Bronchial epithelial cell (primary cell): ENCODE measurements at regions not wholly inside any gene's neighbourhood (a gene's known extent, or its start where the extent isn't known, plus 50 kb on each side); places are given as distances from the start of the nearest gene placed in this dataset.
"Not testable (repeated sequence)": the region's sequence is repeated elsewhere in the genome, so short reads cannot be mapped to it uniquely, and the experiment has no call there.

Experiments
- DNase-seq: peaks from one replicate; pipeline ENCODE4 v3.0.0-alpha.2; 2010; ENCODE audit warnings: low read depth
- FAIRE-seq: peaks from 2 replicates; lab custom pipeline; 2011; peaks lifted over from hg19 to GRCh38; lab: Jason Lieb, UNC
- H3K27me3 ChIP-seq: 2 replicates; pipeline ENCODE4 v1.5.1; 2011; ENCODE audit warnings: low read length; ENCODE audit not compliant: control insufficient read depth, insufficient read depth
- H3K36me3 ChIP-seq: 2 replicates; pipeline ENCODE4 v1.5.1; 2011; ENCODE audit warnings: low read length; ENCODE audit not compliant: control insufficient read depth, insufficient read depth
- H3K4me3 ChIP-seq: 2 replicates; pipeline ENCODE4 v1.5.1; 2011; ENCODE audit warnings: mild to moderate bottlenecking, low read depth, low read length, control low read depth
- TF ChIP-seq, protein P1 (sequence below): IDR thresholded peaks from 2 replicates; pipeline ENCODE4 v1.5.1; 2011; ENCODE audit warnings: mild to moderate bottlenecking, moderate library complexity, low read length, control low read depth, inconsistent platforms; ENCODE audit not compliant: insufficient read depth, severe bottlenecking

DNA sequence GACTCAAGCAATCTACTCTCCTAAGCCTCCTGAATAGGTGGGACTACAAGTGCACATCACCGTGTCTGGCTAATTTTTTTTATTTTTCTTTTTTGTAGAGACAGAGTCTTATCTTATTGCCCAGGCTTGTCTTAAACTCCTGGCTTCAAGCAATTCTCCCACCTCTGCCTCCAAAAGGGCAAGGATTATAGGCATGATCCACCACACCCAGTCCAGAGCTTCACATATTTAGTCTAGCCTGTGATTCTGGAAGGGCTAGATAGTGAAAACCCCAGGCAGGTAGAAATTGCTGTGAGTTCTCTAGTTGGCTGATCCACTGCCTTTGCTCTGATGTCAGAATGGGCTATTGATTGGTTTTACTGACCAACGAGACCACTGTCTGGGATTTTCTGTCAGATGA lies 854.6 kb upstream of the MIR17HG start:
- DNase-seq (no peak), FAIRE-seq (no peak)
- Histone ChIP-seq H3K27me3 (no peaks in the 10 kb centered on the region), H3K4me3 (no peak overlapping the region), H3K36me3 (no peaks in the 10 kb centered on the region)
- TF ChIP-seq, protein P1, sequence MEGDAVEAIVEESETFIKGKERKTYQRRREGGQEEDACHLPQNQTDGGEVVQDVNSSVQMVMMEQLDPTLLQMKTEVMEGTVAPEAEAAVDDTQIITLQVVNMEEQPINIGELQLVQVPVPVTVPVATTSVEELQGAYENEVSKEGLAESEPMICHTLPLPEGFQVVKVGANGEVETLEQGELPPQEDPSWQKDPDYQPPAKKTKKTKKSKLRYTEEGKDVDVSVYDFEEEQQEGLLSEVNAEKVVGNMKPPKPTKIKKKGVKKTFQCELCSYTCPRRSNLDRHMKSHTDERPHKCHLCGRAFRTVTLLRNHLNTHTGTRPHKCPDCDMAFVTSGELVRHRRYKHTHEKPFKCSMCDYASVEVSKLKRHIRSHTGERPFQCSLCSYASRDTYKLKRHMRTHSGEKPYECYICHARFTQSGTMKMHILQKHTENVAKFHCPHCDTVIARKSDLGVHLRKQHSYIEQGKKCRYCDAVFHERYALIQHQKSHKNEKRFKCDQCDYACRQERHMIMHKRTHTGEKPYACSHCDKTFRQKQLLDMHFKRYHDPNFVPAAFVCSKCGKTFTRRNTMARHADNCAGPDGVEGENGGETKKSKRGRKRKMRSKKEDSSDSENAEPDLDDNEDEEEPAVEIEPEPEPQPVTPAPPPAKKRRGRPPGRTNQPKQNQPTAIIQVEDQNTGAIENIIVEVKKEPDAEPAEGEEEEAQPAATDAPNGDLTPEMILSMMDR, result no peak

DNA sequence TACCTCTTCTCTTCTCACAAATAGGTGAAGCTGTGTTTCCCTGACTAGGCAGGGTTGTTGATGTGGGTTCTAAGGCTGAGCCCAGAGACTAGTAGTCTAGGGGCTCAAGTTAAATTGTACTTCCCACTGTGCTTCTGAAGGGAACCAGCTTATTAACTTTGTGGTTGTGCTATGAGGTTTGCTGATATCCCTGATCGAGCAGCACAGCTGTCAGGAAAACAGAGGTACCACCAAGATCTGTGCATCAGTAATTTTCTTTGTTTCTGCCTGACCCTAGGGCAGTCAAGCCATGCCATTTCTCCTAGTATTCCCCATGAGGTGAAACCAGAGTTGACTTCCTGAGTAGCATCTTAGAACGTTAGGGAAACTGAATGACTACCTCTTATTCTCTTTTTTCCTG lies 853.8 kb upstream of the MIR17HG start:
- FAIRE-seq (peak; percentile 92), DNase-seq (no peak)
- TF ChIP-seq, protein P1, result no peak
- Histone ChIP-seq H3K4me3 (no peak overlapping the region), H3K27me3 (no peaks in the 10 kb centered on the region), H3K36me3 (no peaks in the 10 kb centered on the region)

DNA sequence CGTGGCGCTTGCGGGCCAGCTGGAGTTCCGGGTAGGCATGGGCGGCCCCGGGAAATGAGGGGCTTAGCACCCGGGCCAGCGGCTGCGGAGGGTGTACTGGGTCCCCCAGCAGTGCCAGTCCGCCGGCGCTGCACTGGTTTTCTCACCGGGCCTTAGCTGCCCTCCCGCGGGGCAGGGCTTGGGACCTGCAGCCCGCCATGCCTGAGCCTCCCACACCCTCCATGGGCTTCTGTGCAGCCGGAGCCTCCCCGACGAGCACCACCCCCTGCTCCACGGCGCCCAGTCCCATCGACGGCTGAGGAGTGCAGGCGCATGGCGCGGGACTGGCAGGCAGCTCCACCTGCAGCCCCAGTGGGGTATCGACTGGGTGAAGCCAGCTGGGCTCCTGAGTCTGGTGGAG lies 852.6 kb upstream of the MIR17HG start:
- not testable (repeated sequence) for H3K36me3 ChIP-seq, H3K4me3 ChIP-seq, DNase-seq, FAIRE-seq, H3K27me3 ChIP-seq

DNA sequence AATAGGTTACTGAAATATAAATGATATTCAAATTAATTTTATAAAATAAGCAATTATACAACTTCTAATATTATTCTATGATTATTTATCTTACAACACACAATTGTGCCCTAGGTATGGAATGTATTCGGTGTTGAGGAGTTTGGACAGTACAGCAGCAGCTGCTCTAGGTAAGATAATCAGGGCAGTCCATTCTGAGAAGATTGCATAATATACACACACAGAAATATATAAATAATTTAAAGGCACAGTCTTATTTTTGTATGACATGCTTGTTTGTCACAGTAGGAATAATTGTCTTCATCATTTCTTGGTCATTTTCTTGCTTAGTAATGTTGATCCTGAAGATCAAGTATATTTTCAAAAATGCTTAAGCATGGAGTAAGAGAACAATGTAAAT lies 849.4 kb upstream of the MIR17HG start:
- TF ChIP-seq, protein P1, result no peak
- no peaks in the 10 kb centered on the region for H3K36me3 ChIP-seq
- FAIRE-seq (no peak), DNase-seq (peak; percentile 5)
- no peak overlapping the region for H3K4me3 ChIP-seq
- H3K27me3 ChIP-seq, result no peaks in the 10 kb centered on the region

DNA sequence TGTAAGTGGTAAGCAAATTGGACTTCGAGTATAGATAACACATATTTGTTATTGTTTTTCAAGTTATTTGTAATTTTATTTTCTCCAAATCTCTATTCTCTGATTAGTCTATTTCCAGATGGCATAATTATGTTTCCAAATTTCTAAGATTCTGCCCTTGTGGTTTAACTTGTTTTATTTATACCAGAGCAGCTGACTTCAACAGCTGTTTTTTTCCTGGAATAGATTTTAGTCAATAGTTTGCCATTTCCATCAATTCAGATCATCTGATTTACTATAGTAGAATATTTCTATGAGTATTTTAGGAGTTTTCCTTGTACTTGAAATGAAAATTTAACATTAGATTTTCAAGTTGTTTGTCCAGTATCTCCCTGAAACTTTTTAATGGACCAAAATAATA lies 848.7 kb upstream of the MIR17HG start:
- no peak for FAIRE-seq
- no peaks in the 10 kb centered on the region for H3K36me3 ChIP-seq
- H3K27me3 ChIP-seq, result no peaks in the 10 kb centered on the region
- no peak overlapping the region for H3K4me3 ChIP-seq
- TF ChIP-seq, protein P1, result no peak
- no peak for DNase-seq

DNA sequence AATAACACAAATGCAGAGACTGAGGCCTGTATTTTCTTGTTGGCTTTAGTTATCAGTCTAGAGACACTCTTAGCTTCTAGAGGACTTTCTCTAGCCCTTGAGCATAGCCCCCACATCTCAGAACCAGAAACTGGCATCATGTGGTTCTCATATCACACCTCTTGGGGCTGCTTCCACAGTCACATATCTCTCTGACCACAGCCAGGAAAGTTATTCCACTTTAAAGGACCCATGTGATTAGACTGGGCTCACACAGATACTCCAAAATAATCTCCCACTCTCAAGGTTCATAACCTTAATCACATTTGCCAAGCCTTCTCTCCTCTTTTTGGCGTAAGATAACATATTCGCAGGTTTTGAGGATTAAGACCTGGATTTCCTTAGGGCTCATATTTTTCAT lies 846.9 kb upstream of the MIR17HG start:
- TF ChIP-seq, protein P1, result no peak
- Histone ChIP-seq H3K27me3 (no peaks in the 10 kb centered on the region), H3K4me3 (no peak overlapping the region), H3K36me3 (no peaks in the 10 kb centered on the region)
- DNase-seq (no peak), FAIRE-seq (no peak)
